Brain microvascular endothelial cell (primary cell): ENCODE measurements at regions not wholly inside any gene's neighbourhood (a gene's known extent, or its start where the extent isn't known, plus 50 kb on each side); places are given as distances from the start of the nearest gene placed in this dataset.
"Not testable (repeated sequence)": the region's sequence is repeated elsewhere in the genome, so short reads cannot be mapped to it uniquely, and the experiment has no call there.

ENCODE experiments used
- DNase-seq: peaks from one replicate; pipeline ENCODE4 v3.0.0-alpha.2; 2020
- H3K27ac ChIP-seq: fragments of 250-450 bp; sonication (Bioruptor Pico); 2 replicates; pipeline ENCODE4 v1.5.1; 2020; ENCODE audit warnings: mild to moderate bottlenecking, moderate library complexity
- H3K27me3 ChIP-seq: fragments of 250-450 bp; sonication (Bioruptor Pico); replicated peaks from 2 replicates; pipeline ENCODE4 v1.5.1; 2020; ENCODE audit warnings: mild to moderate bottlenecking
- H3K36me3 ChIP-seq: fragments of 250-450 bp; sonication (Bioruptor Pico); replicated peaks from 2 replicates; pipeline ENCODE4 v1.5.1; 2020; ENCODE audit warnings: mild to moderate bottlenecking
- H3K4me3 ChIP-seq: 2 replicates; pipeline ENCODE4 v1.5.1; 2011; ENCODE audit warnings: low read depth, mild to moderate bottlenecking, control low read depth, low read length, moderate library complexity
- CTCF ChIP-seq: IDR thresholded peaks from 2 replicates; pipeline ENCODE4 v1.5.1; 2011; ENCODE audit warnings: low read depth, mild to moderate bottlenecking, moderate library complexity, low read length, control low read depth, inconsistent platforms; ENCODE audit errors: missing control alignments
- in situ Hi-C: cut with HindIII; loops from 2 replicates; pipeline ENCODE4 v1.10.0; 2017; ENCODE audit warnings: low sequenced_read_pairs, low pct_ligation_motif_present

DNA sequence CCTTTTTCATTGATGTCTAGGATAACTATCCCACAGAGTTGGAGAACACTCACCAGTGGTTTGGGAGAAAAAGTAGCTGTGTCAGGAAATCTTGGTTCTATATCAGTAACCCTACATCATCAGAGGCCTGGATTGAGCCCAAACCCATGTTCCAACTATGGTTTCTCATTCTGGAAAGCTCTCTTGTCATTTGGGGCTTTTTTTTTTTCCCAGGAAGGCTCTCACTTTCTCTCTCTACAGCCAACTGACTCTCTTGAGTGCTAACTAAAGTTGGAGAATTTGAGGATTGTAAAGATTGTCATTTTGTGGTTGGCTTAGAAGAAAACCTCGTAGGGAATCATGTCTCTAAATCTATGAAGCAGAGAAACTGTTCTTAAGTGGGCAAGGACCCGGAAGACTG is 228.2 kb upstream of the DIPK2B start:
- in situ Hi-C loops, result no loop called here
- no peak for DNase-seq
- TF ChIP-seq CTCF, result no peak
- Histone ChIP-seq H3K27me3 (no peaks in the 10 kb centered on the region), H3K4me3 (no peak overlapping the region), H3K27ac (no peak overlapping the region), H3K36me3 (no peaks in the 10 kb centered on the region)

DNA sequence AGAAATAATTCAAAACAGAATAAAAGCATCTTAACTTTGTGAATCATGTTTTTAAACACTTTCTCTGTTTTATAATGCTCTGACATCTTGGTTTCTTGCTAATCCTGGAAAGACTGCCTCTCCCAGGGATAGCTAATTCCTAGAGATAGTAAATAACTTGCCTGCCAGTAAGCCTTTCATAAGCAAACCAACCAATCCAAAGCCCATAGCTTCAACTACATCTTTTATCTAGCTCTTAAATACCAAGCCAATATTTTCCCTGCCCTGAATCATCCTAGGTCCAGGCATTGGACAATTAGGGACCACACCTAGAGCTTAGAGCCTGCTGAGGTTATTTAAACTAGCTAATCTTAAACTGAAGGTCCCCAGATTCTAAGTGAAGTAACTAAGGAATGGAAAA is 223.7 kb upstream of the DIPK2B start:
- Histone ChIP-seq H3K27me3 (no peaks in the 10 kb centered on the region), H3K27ac (no peak overlapping the region), H3K4me3 (no peak overlapping the region), H3K36me3 (no peaks in the 10 kb centered on the region)
- in situ Hi-C loops, result no loop called here
- no peak for DNase-seq
- no peak for TF ChIP-seq CTCF

GRCh38 chrX:45422216-45422925 is 221.7 kb upstream of the DIPK2B start:
- no peak for TF ChIP-seq CTCF
- DNase-seq, result no peak
- Histone ChIP-seq H3K4me3 (no peak overlapping the region), H3K27ac (no peak overlapping the region), H3K36me3 (no peaks in the 10 kb centered on the region), H3K27me3 (no peaks in the 10 kb centered on the region)
- in situ Hi-C loops, result no loop called here

GRCh38 chrX:45421806-45422205 is 221.1 kb upstream of the DIPK2B start:
- in situ Hi-C loops, result no loop called here
- H3K27ac ChIP-seq, result no peak overlapping the region
- no peak for DNase-seq
- TF ChIP-seq CTCF, result no peak
- H3K27me3 ChIP-seq, result no peaks in the 10 kb centered on the region
- H3K4me3 ChIP-seq, result no peak overlapping the region
- H3K36me3 ChIP-seq, result no peaks in the 10 kb centered on the region

- no peaks in the 10 kb centered on the region for H3K36me3 ChIP-seq
- TF ChIP-seq CTCF, result no peak
- DNase-seq, result no peak
- H3K27me3 ChIP-seq, result no peaks in the 10 kb centered on the region
- no peak overlapping the region for H3K27ac ChIP-seq
- in situ Hi-C loops, result no loop called here
- no peak overlapping the region for H3K4me3 ChIP-seq
These were observed 203.5 kb upstream of the DIPK2B start for GRCh38 chrX:45404206-45404605.

DNA sequence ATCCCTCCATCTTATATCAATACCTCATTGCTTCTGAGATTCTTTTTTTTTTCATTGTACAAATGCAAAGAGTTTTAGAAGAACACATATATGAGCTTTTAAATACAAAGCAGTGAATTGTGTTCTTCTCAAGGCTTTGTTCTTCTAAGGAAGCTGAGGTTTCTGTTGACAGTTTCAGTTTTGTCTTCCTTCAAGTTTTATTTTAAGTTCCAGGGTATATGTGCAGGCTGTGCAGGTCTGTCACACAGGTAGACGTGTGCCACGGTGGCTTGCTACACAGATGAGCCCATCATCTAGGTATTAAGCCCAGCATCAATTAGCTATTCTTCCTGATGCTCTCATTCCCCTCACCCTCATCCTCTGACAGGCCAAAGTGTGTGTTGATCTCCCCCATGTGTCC is 201.2 kb upstream of the DIPK2B start:
- Histone ChIP-seq H3K4me3 (no peak overlapping the region), H3K27me3 (no peaks in the 10 kb centered on the region), H3K36me3 (no peaks in the 10 kb centered on the region), H3K27ac (no peak overlapping the region)
- no peak for DNase-seq
- in situ Hi-C loops, result no loop called here
- TF ChIP-seq CTCF, result no peak

DNA sequence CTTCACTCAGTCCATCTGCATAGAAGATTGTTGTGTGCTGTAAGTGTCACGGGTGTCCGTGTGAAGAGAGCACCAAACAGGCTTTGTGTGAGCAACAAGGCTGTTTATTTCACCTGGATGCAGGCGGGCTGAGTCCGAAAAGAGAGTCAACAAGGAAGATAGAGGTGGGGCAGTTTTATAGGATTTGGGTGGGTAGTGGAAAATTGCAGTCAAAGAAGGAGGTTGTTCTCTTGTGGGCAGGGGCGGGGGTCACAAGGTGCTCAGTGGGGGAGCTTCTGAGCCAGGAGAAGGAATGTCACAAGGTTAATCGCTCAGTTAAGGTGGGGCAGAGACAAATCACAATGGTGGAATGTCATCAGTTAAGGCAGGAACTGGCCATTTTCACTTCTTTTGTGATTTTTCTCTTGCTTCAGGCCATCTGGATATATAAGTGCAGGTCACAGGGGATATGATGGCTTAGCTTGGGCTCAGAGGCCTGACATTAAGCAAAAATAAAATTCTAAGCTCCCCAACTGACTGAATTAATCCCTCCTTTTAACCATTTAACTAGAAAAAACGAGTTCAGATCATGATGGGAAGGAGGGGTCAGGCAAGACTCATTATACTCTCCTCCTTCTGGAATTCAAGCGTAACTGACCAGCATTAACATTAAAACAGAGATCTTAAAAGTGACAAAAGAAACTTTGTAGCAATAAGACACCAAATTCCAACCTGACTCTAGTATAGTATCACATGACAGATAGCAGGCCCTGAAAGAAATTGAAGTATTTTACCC is 200.5 kb upstream of the DIPK2B start:
- in situ Hi-C loops, H3K36me3 ChIP-seq, DNase-seq, H3K27me3 ChIP-seq, H3K4me3 ChIP-seq, H3K27ac ChIP-seq: not testable (repeated sequence)
